Gastroesophageal sphincter (tissue), 4 donors: ENCODE measurements at regions not wholly inside any gene's neighbourhood (a gene's known extent, or its start where the extent isn't known, plus 50 kb on each side); places are given as distances from the start of the nearest gene placed in this dataset.

Experiments used
- ATAC-seq: fragments of 150-250 bp; one replicate; pipeline ENCODE4 v1.9.1; 2016; ENCODE audit warnings: mild to moderate bottlenecking, moderate library complexity
- H3K27ac ChIP-seq, 4 donors: fragments of 200-600 bp; sonication (generic) in 3 of 4; 1 replicate in 3 of 4; 2 replicates in 1 of 4; pipeline ENCODE4 v1.5.1; 2016 to 2019
- H3K27me3 ChIP-seq: fragments of 200-600 bp; sonication (generic); one replicate; pipeline ENCODE4 v1.5.1; 2019
- H3K36me3 ChIP-seq, 2 donors: fragments of 200-600 bp; sonication (generic); one replicate each; pipeline ENCODE4 v1.5.1; 2019; ENCODE audit warnings: control low read depth in 1 of 2
- H3K4me1 ChIP-seq, 3 donors: fragments of 200-600 bp; sonication (generic); 1 replicate in 2 of 3; 2 replicates in 1 of 3; pipeline ENCODE4 v1.5.1; 2016 to 2019; ENCODE audit warnings: control low read depth in 2 of 3
- H3K4me3 ChIP-seq, 2 donors: fragments of 200-600 bp; sonication (generic); one replicate each; pipeline ENCODE4 v1.5.1; 2019; ENCODE audit warnings: mild to moderate bottlenecking in 1 of 2, moderate library complexity in 1 of 2
- H3K9me3 ChIP-seq, 3 donors: fragments of 200-600 bp; sonication (generic); one replicate each; pipeline ENCODE4 v1.5.1; 2017 to 2019; ENCODE audit warnings: control low read depth in 2 of 3
- CTCF ChIP-seq, 4 experiments: fragments of 200-600 bp in 2 of 4; fragments of 450-650 bp in 2 of 4; sonication (generic) in 1 of 4; IDR thresholded peaks; one replicate each; pipeline ENCODE4 v1.5.1; 2017 to 2019; ENCODE audit warnings: antibody characterized with exemption in 4 of 4, mild to moderate bottlenecking in 2 of 4, moderate library complexity in 2 of 4
- EP300 ChIP-seq: sonication (generic); formaldehyde crosslinking; IDR thresholded peaks from one replicate; pipeline ENCODE4 v1.6.1; 2017; ENCODE audit warnings: antibody characterized with exemption, mild to moderate bottlenecking
- POLR2A ChIP-seq, 2 donors: fragments of 450-650 bp; IDR thresholded peaks; one replicate each; pipeline ENCODE4 v1.6.1; 2017; ENCODE audit warnings: antibody characterized with exemption in 2 of 2, mild to moderate bottlenecking in 2 of 2, moderate library complexity in 1 of 2
- POLR2AphosphoS5 ChIP-seq: sonication (generic); formaldehyde crosslinking; IDR thresholded peaks from one replicate; pipeline ENCODE4 v1.6.1; 2017; ENCODE audit warnings: antibody characterized with exemption
- WGBS, 2 donors: methylation state at CpG; one replicate each; pipeline ENCODE4 v1.1.5; 2018; ENCODE audit warnings: low coverage in 1 of 2; 5-methylcytosine and 5-hydroxymethylcytosine counted together

GRCh38 chr18:51988277-51988676, 351.7 kb upstream of the DCC start:
- ATAC-seq, result no peak
- H3K4me3 ChIP-seq, result no peak overlapping the region
- TF ChIP-seq CTCF (IDR thresholded peaks at IDR 0.05), result no peak
- no peak for TF ChIP-seq POLR2A (IDR thresholded peaks at IDR 0.05)
- TF ChIP-seq POLR2AphosphoS5, result no peak
- TF ChIP-seq EP300, result no peak
- no peaks in the 10 kb centered on the region for H3K36me3 ChIP-seq
- H3K27ac ChIP-seq, result no peak overlapping the region
- no CpG with 5 or more reads among the region's 2 CpGs for WGBS, 2 donors
- no peaks in the 10 kb centered on the region for H3K4me1 ChIP-seq
- H3K27me3 ChIP-seq, result no peaks in the 10 kb centered on the region
- H3K9me3 ChIP-seq, result no peaks in the 10 kb centered on the region

- no peaks in the 10 kb centered on the region for H3K4me1 ChIP-seq
- WGBS, 2 donors, result 67% methylated on average over 2 of the region's 2 CpGs; no CpG with 5 or more reads in 1 of the 2 donors
- H3K4me3 ChIP-seq, result no peak overlapping the region
- no peak for ATAC-seq
- no peaks in the 10 kb centered on the region for H3K9me3 ChIP-seq
- TF ChIP-seq CTCF (IDR thresholded peaks at IDR 0.05) (no peak), EP300 (no peak), POLR2AphosphoS5 (no peak), POLR2A (IDR thresholded peaks at IDR 0.05) (no peak)
- H3K36me3 ChIP-seq, result no peaks in the 10 kb centered on the region
- H3K27ac ChIP-seq, result no peak overlapping the region
- H3K27me3 ChIP-seq, result peaks cover 7% of the 10 kb centered on the region
Measured at GRCh38 chr18:51997129-51997528, 342.9 kb upstream of the DCC start.

DNA sequence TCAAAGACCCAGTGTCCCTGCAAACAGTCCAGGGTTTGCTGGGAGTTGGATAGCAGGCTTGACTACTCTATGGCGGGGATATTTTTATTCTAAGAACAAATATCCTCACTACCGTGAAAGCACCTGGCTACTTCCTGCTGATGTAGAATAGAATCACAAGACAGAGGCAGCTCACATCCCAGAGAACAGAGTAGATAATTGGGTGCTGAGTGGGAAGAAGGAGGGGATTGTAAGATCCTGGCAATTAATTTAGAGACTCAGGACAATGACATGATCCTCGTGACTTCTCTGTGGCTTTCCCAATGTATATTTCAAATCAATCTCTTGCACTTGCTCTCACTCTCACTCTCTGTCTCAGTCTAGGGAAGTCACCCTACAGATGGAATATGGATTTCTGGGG, 341.9 kb upstream of the DCC start:
- WGBS, 2 donors, result 67 to 79% methylated on average over 2 to 3 of the region's 3 CpGs
- TF ChIP-seq CTCF (IDR thresholded peaks at IDR 0.05), result no peak
- TF ChIP-seq POLR2AphosphoS5, result no peak
- TF ChIP-seq EP300, result no peak
- no peak for TF ChIP-seq POLR2A (IDR thresholded peaks at IDR 0.05)
- Histone ChIP-seq H3K27me3 (peaks cover 7% of the 10 kb centered on the region), H3K4me3 (no peak overlapping the region), H3K27ac (no peak overlapping the region), H3K4me1 (no peaks in the 10 kb centered on the region), H3K36me3 (no peaks in the 10 kb centered on the region), H3K9me3 (no peaks in the 10 kb centered on the region)
- no peak for ATAC-seq

DNA sequence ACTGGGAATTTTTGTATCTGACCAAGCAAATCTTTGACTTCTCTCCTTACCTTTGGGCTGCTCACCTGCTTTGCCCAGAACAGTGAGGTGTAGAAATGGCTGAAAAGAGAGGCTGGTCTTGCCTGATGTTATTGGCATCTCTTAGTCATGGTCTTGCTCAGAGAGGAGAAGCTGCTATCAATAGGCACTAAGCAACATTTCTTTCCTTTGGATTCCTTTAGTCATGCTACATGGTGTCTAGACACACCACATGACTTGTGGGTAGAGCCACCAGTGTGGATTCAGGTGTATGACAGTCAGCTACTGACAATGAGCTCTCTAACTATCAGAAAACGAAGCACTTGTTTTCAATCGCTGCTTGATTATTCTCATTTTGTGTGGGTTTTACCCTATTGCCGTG, 341.3 kb upstream of the DCC start:
- H3K36me3 ChIP-seq, result no peaks in the 10 kb centered on the region
- no peak overlapping the region for H3K4me3 ChIP-seq
- no peak for ATAC-seq
- no peaks in the 10 kb centered on the region for H3K9me3 ChIP-seq
- WGBS, 2 donors, result 83 to 94% methylated on average over 3 of the region's 3 CpGs
- no peak overlapping the region for H3K27ac ChIP-seq
- H3K4me1 ChIP-seq, result no peaks in the 10 kb centered on the region
- TF ChIP-seq POLR2AphosphoS5 (no peak), CTCF (IDR thresholded peaks at IDR 0.05) (no peak), EP300 (no peak), POLR2A (IDR thresholded peaks at IDR 0.05) (no peak)
- H3K27me3 ChIP-seq, result peaks cover 7% of the 10 kb centered on the region

DNA sequence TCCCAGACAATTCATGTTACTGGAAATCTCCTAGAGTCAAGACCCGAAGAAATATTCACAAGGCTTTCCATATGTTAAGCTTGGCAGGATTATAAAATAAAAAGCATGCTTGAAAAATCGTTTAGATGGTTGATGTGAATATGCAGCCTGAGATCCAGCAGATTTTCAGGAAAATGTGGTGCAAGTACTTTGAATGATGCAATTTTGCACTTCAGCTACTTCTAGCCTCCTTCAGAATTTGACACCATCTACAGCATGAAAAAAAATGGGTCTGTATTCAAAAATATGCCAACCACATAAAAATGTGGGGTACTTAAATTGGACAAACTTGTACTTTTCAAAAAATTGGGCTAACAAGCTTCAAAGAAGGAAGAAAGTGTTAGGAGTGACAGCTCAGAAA, 340.6 kb upstream of the DCC start:
- 23% methylated on average over 2 of the region's 2 CpGs for WGBS, 2 donors
- TF ChIP-seq CTCF (IDR thresholded peaks at IDR 0.05), result no peak
- no peak for TF ChIP-seq POLR2AphosphoS5
- TF ChIP-seq POLR2A (IDR thresholded peaks at IDR 0.05), result no peak
- TF ChIP-seq EP300, result no peak

More for the DNA sequence above, 340.6 kb upstream of the DCC start:
- ATAC-seq, result no peak
- H3K36me3 ChIP-seq, result no peaks in the 10 kb centered on the region
- peaks cover 7% of the 10 kb centered on the region for H3K27me3 ChIP-seq
- no peak overlapping the region for H3K27ac ChIP-seq
- H3K4me3 ChIP-seq, result no peak overlapping the region
- no peaks in the 10 kb centered on the region for H3K9me3 ChIP-seq
- no peaks in the 10 kb centered on the region for H3K4me1 ChIP-seq
